GM12874 (cell line): ENCODE measurements at regions not wholly inside any gene's neighbourhood (a gene's known extent, or its start where the extent isn't known, plus 50 kb on each side); places are given as distances from the start of the nearest gene placed in this dataset.

Experiments used
- TF ChIP-seq, protein P1 (sequence below): IDR thresholded peaks from 2 replicates; pipeline ENCODE4 v1.5.1; 2011; ENCODE audit warnings: low read depth, mild to moderate bottlenecking, control low read depth, low read length, moderate library complexity; ENCODE audit not compliant: insufficient read depth

GRCh38 chr12:74732826-74733225 lies 195.2 kb downstream of the ATXN7L3B start:
- TF ChIP-seq, protein P1, sequence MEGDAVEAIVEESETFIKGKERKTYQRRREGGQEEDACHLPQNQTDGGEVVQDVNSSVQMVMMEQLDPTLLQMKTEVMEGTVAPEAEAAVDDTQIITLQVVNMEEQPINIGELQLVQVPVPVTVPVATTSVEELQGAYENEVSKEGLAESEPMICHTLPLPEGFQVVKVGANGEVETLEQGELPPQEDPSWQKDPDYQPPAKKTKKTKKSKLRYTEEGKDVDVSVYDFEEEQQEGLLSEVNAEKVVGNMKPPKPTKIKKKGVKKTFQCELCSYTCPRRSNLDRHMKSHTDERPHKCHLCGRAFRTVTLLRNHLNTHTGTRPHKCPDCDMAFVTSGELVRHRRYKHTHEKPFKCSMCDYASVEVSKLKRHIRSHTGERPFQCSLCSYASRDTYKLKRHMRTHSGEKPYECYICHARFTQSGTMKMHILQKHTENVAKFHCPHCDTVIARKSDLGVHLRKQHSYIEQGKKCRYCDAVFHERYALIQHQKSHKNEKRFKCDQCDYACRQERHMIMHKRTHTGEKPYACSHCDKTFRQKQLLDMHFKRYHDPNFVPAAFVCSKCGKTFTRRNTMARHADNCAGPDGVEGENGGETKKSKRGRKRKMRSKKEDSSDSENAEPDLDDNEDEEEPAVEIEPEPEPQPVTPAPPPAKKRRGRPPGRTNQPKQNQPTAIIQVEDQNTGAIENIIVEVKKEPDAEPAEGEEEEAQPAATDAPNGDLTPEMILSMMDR: no peak

- TF ChIP-seq, protein P1: no peak
Observed at GRCh38 chr12:74741112-74741511, 203.5 kb downstream of the ATXN7L3B start.

DNA sequence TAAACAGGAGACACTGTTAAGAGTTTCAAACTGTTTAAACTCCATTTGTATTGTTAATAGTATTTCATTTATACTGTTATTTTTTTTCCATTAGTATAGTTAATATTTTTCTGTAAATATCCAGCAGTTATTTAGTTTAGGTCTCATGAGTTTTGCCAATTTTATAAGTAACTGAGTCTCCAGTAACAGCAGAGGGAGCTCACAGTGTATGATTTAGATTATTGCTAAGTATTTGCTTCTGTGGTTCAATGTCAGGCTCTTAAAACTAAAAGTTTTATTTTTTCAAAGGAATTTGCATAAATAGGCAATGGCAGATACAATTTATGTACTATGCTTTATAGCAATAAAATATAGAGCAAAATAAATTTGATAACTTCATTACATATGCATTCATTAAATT lies 209.7 kb downstream of the ATXN7L3B start:
- TF ChIP-seq, protein P1: no peak

DNA sequence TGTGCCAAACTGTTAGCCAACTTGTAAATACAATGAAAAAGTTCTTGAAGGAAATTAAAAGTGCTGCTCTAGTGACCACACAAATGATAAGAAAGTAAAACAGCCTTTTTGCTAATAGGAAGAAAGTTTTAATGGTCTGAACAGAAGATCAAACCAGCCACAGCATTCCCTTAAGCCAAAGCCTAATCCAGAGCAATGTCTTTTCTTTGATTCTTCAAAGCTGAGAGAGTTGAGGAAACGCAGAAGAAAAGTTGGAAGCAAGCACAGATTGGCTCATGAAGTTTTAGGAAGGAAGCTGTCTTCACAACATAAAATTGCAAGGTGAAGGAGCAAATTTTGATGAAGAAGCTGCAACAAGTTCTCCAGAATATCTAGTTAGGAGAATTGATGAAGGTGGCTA lies 213.8 kb downstream of the ATXN7L3B start:
- TF ChIP-seq, protein P1: no peak

DNA sequence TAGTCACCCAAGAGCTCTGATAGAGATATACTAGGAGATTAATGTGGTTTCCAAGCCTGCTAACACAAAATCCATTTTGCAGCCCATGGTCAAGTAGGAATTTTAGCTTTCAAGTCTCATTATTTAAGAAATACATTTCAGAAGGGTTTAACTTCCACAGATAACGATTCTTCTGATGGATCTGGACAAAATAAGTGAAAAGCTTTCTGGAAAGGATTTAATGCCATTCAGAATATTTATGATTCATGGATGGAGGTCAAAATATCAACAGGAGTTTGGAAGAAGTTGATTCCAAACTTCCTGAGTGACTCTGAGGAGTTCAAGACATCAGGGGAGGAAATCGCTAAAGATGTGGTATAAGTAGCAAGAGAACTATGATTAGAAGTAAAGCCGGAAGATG lies 214.6 kb downstream of the ATXN7L3B start:
- TF ChIP-seq, protein P1: no peak

DNA sequence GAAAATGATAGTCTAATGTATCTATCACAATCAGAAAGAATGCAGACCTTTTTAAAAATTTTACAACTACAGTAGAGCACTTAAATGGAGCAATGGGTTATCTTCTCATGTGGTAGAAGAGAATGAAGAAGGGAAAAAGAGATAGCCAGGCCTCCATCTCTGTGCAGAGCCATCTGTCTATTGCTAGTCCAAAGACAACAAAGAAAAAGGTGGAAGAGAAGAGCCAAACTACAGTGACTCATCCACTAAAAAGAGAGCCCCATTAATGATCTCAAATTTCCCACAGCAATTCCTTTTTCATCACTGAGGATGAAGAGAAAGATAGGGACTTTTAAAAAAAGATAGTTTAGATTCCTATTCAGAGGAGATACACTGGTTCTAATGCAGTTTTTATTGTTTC lies 232.9 kb downstream of the ATXN7L3B start:
- TF ChIP-seq, protein P1: no peak

DNA sequence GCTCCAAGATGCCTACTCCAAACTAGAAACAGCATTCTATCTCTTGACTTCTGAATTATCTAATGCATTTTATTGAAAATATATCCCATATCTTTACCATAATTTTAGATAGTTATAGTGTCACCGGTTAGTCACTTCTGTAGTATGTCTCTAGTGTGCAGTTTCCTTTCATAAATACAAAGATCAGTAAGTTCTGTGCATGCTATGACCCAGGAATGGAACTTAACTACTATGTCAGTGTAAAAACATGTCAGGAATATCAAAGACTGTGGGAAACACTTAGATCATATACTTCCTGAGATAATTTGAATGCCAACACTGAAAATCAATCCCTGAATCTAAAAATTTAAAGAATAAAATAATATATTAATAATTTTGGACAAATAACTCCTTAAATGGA lies 237.6 kb downstream of the ATXN7L3B start:
- TF ChIP-seq, protein P1: no peak

GRCh38 chr12:74776378-74776777 lies 238.7 kb downstream of the ATXN7L3B start:
- TF ChIP-seq, protein P1: no peak
